K562 (cell line): ENCODE measurements at regions not wholly inside any gene's neighbourhood (a gene's known extent, or its start where the extent isn't known, plus 50 kb on each side); places are given as distances from the start of the nearest gene placed in this dataset.

Source experiments
- BRF2 ChIP-seq: IDR thresholded peaks from 3 replicates; pipeline ENCODE4 v1.6.1; 2011; ENCODE audit warnings: borderline replicate concordance, mild to moderate bottlenecking; ENCODE audit not compliant: insufficient read length, insufficient read depth
- HCFC1 ChIP-seq: IDR thresholded peaks from 2 replicates; pipeline ENCODE4 v1.6.1; 2012; ENCODE audit warnings: low read depth, low read length, improper control_type of control experiment
- POLR2B ChIP-seq: fragments of 450-650 bp; IDR thresholded peaks from 2 replicates; pipeline ENCODE4 v1.6.1; 2018; ENCODE audit warnings: low read depth; ENCODE audit not compliant: partially characterized antibody
- RFX5 ChIP-seq: IDR thresholded peaks from 2 replicates; pipeline ENCODE4 v1.6.1; 2011; ENCODE audit warnings: low read depth, mild to moderate bottlenecking, improper control_type of control experiment, low read length
- RNF219 ChIP-seq: fragments of 250-450 bp; sonication (Bioruptor Pico); IDR thresholded peaks from 2 replicates; pipeline ENCODE4 v1.5.0; 2022; ENCODE audit warnings: mild to moderate bottlenecking
- USF1 ChIP-seq: sonication (generic); formaldehyde crosslinking; IDR thresholded peaks from 2 replicates; pipeline ENCODE4 v1.9.0; 2022; ENCODE audit warnings: mild to moderate bottlenecking, missing genetic modification reagents
- ZFX ChIP-seq: sonication (generic); formaldehyde crosslinking; IDR thresholded peaks from 2 replicates; pipeline ENCODE4 v1.8.0; 2022; ENCODE audit warnings: mild to moderate bottlenecking, missing genetic modification reagents, moderate library complexity

GRCh38 chr12:3987571-3987970, 114.4 kb upstream of the PARP11 start (continued):
- no peak for TF ChIP-seq RFX5
- TF ChIP-seq HCFC1, result no peak
- no peak for TF ChIP-seq ZFX
- TF ChIP-seq RNF219 (CRISPR knock-in tag), result no peak
- TF ChIP-seq POLR2B, result no peak
- no peak for TF ChIP-seq BRF2
- no peak for TF ChIP-seq USF1 (CRISPR knock-in tag)
